Neural cell (in vitro differentiated cells): ENCODE measurements at regions not wholly inside any gene's neighbourhood (a gene's known extent, or its start where the extent isn't known, plus 50 kb on each side); places are given as distances from the start of the nearest gene placed in this dataset.
A peak's percentile ranks its signal among the peaks of the same experiment; 100 is the strongest.

Source experiments
- H2AFZ ChIP-seq: fragments of 200-600, 300-800 bp; sonication (generic), shearing (Covaris generic); 2 replicates; pipeline ENCODE4 v1.6.0; 2014; ENCODE audit warnings: low read depth, mild to moderate bottlenecking, antibody characterized with exemption, low read length, moderate library complexity
- H3F3A ChIP-seq: fragments of 200-600 bp; shearing (Covaris generic); 2 replicates; pipeline ENCODE4 v1.6.1; 2016; ENCODE audit warnings: mild to moderate bottlenecking, moderate library complexity, mixed read lengths, antibody characterized with exemption, low read length; ENCODE audit not compliant: insufficient read depth, poor library complexity, severe bottlenecking
- H3K27ac ChIP-seq: fragments of 200-600, 300-800 bp; sonication (generic), shearing (Covaris generic); 2 replicates; pipeline ENCODE4 v1.5.1; 2014; ENCODE audit warnings: mild to moderate bottlenecking, low read length, moderate library complexity
- H3K27me3 ChIP-seq: fragments of 300-800, 200-600 bp; sonication (generic), shearing (Covaris generic); 2 replicates; pipeline ENCODE4 v1.6.0; 2014; ENCODE audit warnings: mild to moderate bottlenecking, low read depth, low read length, moderate library complexity; ENCODE audit not compliant: insufficient read depth
- H3K36me3 ChIP-seq: fragments of 300-800, 200-600 bp; sonication (generic), shearing (Covaris generic); 2 replicates; pipeline ENCODE4 v1.5.1; 2014; ENCODE audit warnings: mild to moderate bottlenecking, antibody characterized with exemption, low read length, moderate library complexity; ENCODE audit not compliant: insufficient read depth
- H3K4me2 ChIP-seq: fragments of 300-800, 200-600 bp; sonication (generic), shearing (Covaris generic); 2 replicates; pipeline ENCODE4 v1.6.0; 2014; ENCODE audit warnings: mild to moderate bottlenecking, low read length
- H3K4me3 ChIP-seq: fragments of 300-800, 200-600 bp; sonication (generic), shearing (Covaris generic); 2 replicates; pipeline ENCODE4 v1.5.1; 2014; ENCODE audit warnings: mild to moderate bottlenecking, low read length, moderate library complexity
- H3K79me2 ChIP-seq: fragments of 200-600 bp; shearing (Covaris generic); replicated peaks from 2 replicates; pipeline ENCODE4 v1.6.0; 2014; ENCODE audit warnings: mild to moderate bottlenecking, low read length, moderate library complexity; ENCODE audit not compliant: insufficient read depth
- H3K9ac ChIP-seq: fragments of 300-800, 200-600 bp; sonication (generic), shearing (Covaris generic); 2 replicates; pipeline ENCODE4 v1.6.1; 2016; ENCODE audit warnings: mild to moderate bottlenecking, low read length, mixed read lengths
- H3K9me2 ChIP-seq: fragments of 200-600 bp; shearing (Covaris generic); 2 replicates; pipeline ENCODE4 v1.6.1; 2016; ENCODE audit warnings: mild to moderate bottlenecking, low read length, mixed read lengths; ENCODE audit not compliant: insufficient read depth
- H3K9me3 ChIP-seq: fragments of 200-600, 300-800 bp; sonication (generic), shearing (Covaris generic); 2 replicates; pipeline ENCODE4 v1.6.1; 2016; ENCODE audit warnings: mild to moderate bottlenecking, mixed run types, low read length, moderate library complexity, mixed read lengths
- H4K20me1 ChIP-seq: fragments of 200-600 bp; shearing (Covaris generic); 2 replicates; pipeline ENCODE4 v1.6.1; 2016; ENCODE audit warnings: mild to moderate bottlenecking, mixed run types; ENCODE audit not compliant: insufficient read depth
- MXI1 ChIP-seq: fragments of 450-650 bp; conservative IDR thresholded peaks from 2 replicates; pipeline ENCODE4 v1.6.1; 2014; ENCODE audit warnings: antibody characterized with exemption, mild to moderate bottlenecking; ENCODE audit not compliant: poor library complexity, severe bottlenecking
- POLR2AphosphoS5 ChIP-seq: IDR thresholded peaks from 2 replicates; pipeline ENCODE4 v1.6.1; 2012
- RAD21 ChIP-seq: fragments of 450-650 bp; conservative IDR thresholded peaks from 2 replicates; pipeline ENCODE4 v1.6.1; 2014; ENCODE audit warnings: antibody characterized with exemption, mild to moderate bottlenecking, moderate library complexity
- SMC3 ChIP-seq: fragments of 450-650 bp; conservative IDR thresholded peaks from 2 replicates; pipeline ENCODE4 v1.6.1; 2014; ENCODE audit warnings: antibody characterized with exemption, mild to moderate bottlenecking, moderate library complexity; ENCODE audit not compliant: poor library complexity
- TAF1 ChIP-seq: IDR thresholded peaks from 2 replicates; pipeline ENCODE4 v1.6.1; 2012; ENCODE audit warnings: low read depth
- TF ChIP-seq, protein P1 (sequence below): fragments of 450-650 bp; IDR thresholded peaks from 2 replicates; pipeline ENCODE4 v1.5.1; 2014; ENCODE audit warnings: antibody characterized with exemption, mild to moderate bottlenecking, moderate library complexity; ENCODE audit not compliant: poor library complexity, severe bottlenecking
- TF ChIP-seq, protein P2 (sequence below): IDR thresholded peaks from 2 replicates; pipeline ENCODE4 v1.6.1; 2012; ENCODE audit warnings: borderline replicate concordance

DNA sequence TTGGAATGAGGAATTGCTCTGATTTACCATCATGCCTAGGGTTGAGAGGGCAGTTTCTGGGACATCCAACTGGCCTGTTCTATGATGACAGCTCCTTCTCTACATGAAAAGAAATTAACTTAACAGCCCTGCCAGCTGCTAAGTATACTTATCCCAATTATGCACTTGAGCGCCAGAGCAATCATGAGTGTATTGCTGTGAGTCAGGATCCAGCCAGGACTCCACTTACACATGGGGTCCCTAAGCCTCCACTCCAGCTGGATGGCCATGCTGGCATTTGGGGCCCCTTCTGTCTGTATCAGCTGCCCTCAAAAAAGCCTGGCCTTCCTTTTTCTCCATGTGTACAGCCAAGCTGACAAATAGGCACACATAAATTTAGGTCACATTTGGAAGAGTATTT, 481.9 kb downstream of the TMX3 start:
- no peaks in the 10 kb centered on the region for H3K27me3 ChIP-seq
- no peak overlapping the region for H3K4me3 ChIP-seq
- no peaks in the 10 kb centered on the region for H3K9me2 ChIP-seq
- no peaks in the 10 kb centered on the region for H3K9me3 ChIP-seq
- H3K36me3 ChIP-seq = no peaks in the 10 kb centered on the region
- no peaks in the 10 kb centered on the region for H4K20me1 ChIP-seq
- H3F3A ChIP-seq = no peaks in the 10 kb centered on the region
- no peaks in the 10 kb centered on the region for H3K79me2 ChIP-seq
- no peak overlapping the region for H3K27ac ChIP-seq
- H3K9ac ChIP-seq = no peak overlapping the region
- H3K4me2 ChIP-seq = no peak overlapping the region
- H2AFZ ChIP-seq = no peak overlapping the region
- TF ChIP-seq, protein P1, sequence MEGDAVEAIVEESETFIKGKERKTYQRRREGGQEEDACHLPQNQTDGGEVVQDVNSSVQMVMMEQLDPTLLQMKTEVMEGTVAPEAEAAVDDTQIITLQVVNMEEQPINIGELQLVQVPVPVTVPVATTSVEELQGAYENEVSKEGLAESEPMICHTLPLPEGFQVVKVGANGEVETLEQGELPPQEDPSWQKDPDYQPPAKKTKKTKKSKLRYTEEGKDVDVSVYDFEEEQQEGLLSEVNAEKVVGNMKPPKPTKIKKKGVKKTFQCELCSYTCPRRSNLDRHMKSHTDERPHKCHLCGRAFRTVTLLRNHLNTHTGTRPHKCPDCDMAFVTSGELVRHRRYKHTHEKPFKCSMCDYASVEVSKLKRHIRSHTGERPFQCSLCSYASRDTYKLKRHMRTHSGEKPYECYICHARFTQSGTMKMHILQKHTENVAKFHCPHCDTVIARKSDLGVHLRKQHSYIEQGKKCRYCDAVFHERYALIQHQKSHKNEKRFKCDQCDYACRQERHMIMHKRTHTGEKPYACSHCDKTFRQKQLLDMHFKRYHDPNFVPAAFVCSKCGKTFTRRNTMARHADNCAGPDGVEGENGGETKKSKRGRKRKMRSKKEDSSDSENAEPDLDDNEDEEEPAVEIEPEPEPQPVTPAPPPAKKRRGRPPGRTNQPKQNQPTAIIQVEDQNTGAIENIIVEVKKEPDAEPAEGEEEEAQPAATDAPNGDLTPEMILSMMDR = no peak
- TF ChIP-seq POLR2AphosphoS5 = peak; percentile 19

DNA sequence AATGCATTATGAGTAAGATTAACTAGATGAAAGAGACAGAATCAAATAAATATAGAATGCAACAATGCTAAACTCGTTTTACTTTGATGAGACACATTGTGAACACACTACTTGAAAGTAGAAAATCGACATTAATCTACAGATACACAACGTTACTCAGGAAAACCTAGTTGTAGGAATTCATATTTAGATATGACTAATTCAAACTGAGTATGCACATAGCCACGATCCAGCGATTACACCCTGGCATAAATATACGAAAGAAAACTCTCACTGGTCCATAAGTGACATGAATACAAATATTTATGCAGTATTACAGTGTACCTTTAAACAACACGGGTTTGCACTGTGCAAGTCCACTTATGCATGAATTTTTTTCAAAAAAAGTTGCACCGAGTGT, 485.6 kb downstream of the TMX3 start:
- Histone ChIP-seq H4K20me1 (no peaks in the 10 kb centered on the region), H3K27me3 (no peaks in the 10 kb centered on the region), H3F3A (no peaks in the 10 kb centered on the region), H3K9me2 (no peaks in the 10 kb centered on the region), H3K36me3 (no peaks in the 10 kb centered on the region), H3K4me3 (no peak overlapping the region), H3K9me3 (no peaks in the 10 kb centered on the region), H3K9ac (no peak overlapping the region), H2AFZ (no peak overlapping the region), H3K79me2 (no peaks in the 10 kb centered on the region), H3K27ac (no peak overlapping the region), H3K4me2 (no peak overlapping the region)
- TF ChIP-seq MXI1 = no peak
- TF ChIP-seq, protein P1 = no peak
- no peak for TF ChIP-seq POLR2AphosphoS5
- TF ChIP-seq, protein P2, sequence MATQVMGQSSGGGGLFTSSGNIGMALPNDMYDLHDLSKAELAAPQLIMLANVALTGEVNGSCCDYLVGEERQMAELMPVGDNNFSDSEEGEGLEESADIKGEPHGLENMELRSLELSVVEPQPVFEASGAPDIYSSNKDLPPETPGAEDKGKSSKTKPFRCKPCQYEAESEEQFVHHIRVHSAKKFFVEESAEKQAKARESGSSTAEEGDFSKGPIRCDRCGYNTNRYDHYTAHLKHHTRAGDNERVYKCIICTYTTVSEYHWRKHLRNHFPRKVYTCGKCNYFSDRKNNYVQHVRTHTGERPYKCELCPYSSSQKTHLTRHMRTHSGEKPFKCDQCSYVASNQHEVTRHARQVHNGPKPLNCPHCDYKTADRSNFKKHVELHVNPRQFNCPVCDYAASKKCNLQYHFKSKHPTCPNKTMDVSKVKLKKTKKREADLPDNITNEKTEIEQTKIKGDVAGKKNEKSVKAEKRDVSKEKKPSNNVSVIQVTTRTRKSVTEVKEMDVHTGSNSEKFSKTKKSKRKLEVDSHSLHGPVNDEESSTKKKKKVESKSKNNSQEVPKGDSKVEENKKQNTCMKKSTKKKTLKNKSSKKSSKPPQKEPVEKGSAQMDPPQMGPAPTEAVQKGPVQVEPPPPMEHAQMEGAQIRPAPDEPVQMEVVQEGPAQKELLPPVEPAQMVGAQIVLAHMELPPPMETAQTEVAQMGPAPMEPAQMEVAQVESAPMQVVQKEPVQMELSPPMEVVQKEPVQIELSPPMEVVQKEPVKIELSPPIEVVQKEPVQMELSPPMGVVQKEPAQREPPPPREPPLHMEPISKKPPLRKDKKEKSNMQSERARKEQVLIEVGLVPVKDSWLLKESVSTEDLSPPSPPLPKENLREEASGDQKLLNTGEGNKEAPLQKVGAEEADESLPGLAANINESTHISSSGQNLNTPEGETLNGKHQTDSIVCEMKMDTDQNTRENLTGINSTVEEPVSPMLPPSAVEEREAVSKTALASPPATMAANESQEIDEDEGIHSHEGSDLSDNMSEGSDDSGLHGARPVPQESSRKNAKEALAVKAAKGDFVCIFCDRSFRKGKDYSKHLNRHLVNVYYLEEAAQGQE = no peak
- no peak for TF ChIP-seq SMC3
- no peak for TF ChIP-seq RAD21
- TF ChIP-seq TAF1 = no peak
